WTC11 (cell line): ENCODE measurements at regions not wholly inside any gene's neighbourhood (a gene's known extent, or its start where the extent isn't known, plus 50 kb on each side); places are given as distances from the start of the nearest gene placed in this dataset.

Source experiments
- CTCF ChIP-seq: fragments of 200-600 bp; IDR thresholded peaks from 2 replicates; pipeline ENCODE4 v1.8.0; 2022; ENCODE audit warnings: antibody characterized with exemption
- ESRRA ChIP-seq: sonication (generic); formaldehyde crosslinking; IDR thresholded peaks from 2 replicates; pipeline ENCODE4 v1.8.1; 2022; ENCODE audit warnings: mild to moderate bottlenecking, missing genetic modification reagents, borderline replicate concordance
- FOXJ3 ChIP-seq: sonication (generic); formaldehyde crosslinking; IDR thresholded peaks from 2 replicates; pipeline ENCODE4 v1.9.0; 2021; ENCODE audit warnings: missing genetic modification reagents, mild to moderate bottlenecking, borderline replicate concordance
- FOXK1 ChIP-seq: sonication (generic); formaldehyde crosslinking; IDR thresholded peaks from 2 replicates; pipeline ENCODE4 v1.8.0; 2022; ENCODE audit warnings: mild to moderate bottlenecking, moderate library complexity, missing genetic modification reagents
- HMGA2 ChIP-seq: fragments of 250-450 bp; sonication (Bioruptor Pico); IDR thresholded peaks from 2 replicates; pipeline ENCODE4 v1.4.0; 2021; ENCODE audit warnings: mild to moderate bottlenecking, moderate library complexity
- HMGXB4 ChIP-seq: sonication (generic); formaldehyde crosslinking; IDR thresholded peaks from 2 replicates; pipeline ENCODE4 v1.8.1; 2023; ENCODE audit warnings: mild to moderate bottlenecking, moderate library complexity, missing genetic modification reagents
- MAX ChIP-seq: sonication (generic); formaldehyde crosslinking; IDR thresholded peaks from 2 replicates; pipeline ENCODE4 v1.8.0; 2022; ENCODE audit warnings: mild to moderate bottlenecking, missing genetic modification reagents
- NFE2L1 ChIP-seq: sonication (generic); formaldehyde crosslinking; IDR thresholded peaks from 2 replicates; pipeline ENCODE4 v1.8.1; 2023; ENCODE audit warnings: missing genetic modification reagents

- TF ChIP-seq FOXJ3 (CRISPR knock-in tag) (no peak), NFE2L1 (no peak), ESRRA (CRISPR knock-in tag) (no peak), CTCF (no peak), HMGA2 (no peak), MAX (CRISPR knock-in tag) (no peak), FOXK1 (CRISPR knock-in tag) (no peak), HMGXB4 (CRISPR knock-in tag) (no peak)
Observed at GRCh38 chr5:126172812-126173211, 250.4 kb upstream of the GRAMD2B start.
